OCI-LY7 (cell line): ENCODE measurements at regions not wholly inside any gene's neighbourhood (a gene's known extent, or its start where the extent isn't known, plus 50 kb on each side); places are given as distances from the start of the nearest gene placed in this dataset.
"Not testable (repeated sequence)": the region's sequence is repeated elsewhere in the genome, so short reads cannot be mapped to it uniquely, and the experiment has no call there.

Experiments
- BruUV-seq: library from RNA; stranded (reverse); fragments of 400-500 nt; replicated peaks from 2 replicates; lab custom pipeline; 2021; lab: Mats Ljungman, UMichigan
- CTCF ChIA-PET: fragments of 300-600 bp; sonication (Branson Sonifier 250); formaldehyde crosslinking; loops from one replicate; lab custom pipeline; 2022; ENCODE audit warnings: antibody characterized with exemption; ENCODE audit not compliant: unreplicated experiment; lab: Charles Lee
- POLR2A ChIA-PET: fragments of 300-600 bp; sonication (Branson Sonifier 250); formaldehyde crosslinking; loops from one replicate; lab custom pipeline; 2022; ENCODE audit warnings: antibody characterized with exemption; lab: Charles Lee
- DNase-seq: peaks from one replicate; pipeline ENCODE4 v3.0.0-alpha.2; 2015; ENCODE audit warnings: low spot score
- H2AFZ ChIP-seq: fragments of 200-600 bp; sonication (generic), shearing (Covaris generic); 2 replicates; pipeline ENCODE4 v1.6.1; 2014; ENCODE audit warnings: mild to moderate bottlenecking, antibody characterized with exemption, low read length, moderate library complexity
- H3K27ac ChIP-seq: fragments of 200-600 bp; sonication (generic); 2 replicates; pipeline ENCODE4 v1.5.1; 2014; ENCODE audit warnings: mixed run types, low read depth, mild to moderate bottlenecking, moderate library complexity, low read length, inconsistent platforms; ENCODE audit not compliant: poor library complexity, severe bottlenecking
- H3K36me3 ChIP-seq: fragments of 200-600 bp; sonication (generic); 2 replicates; pipeline ENCODE4 v1.6.1; 2014; ENCODE audit warnings: mild to moderate bottlenecking, antibody characterized with exemption, low read length, moderate library complexity, mixed read lengths; ENCODE audit not compliant: insufficient read depth
- H3K4me1 ChIP-seq: fragments of 200-600 bp; sonication (generic); 2 replicates; pipeline ENCODE4 v1.5.1; 2014; ENCODE audit warnings: mild to moderate bottlenecking, low read length; ENCODE audit not compliant: insufficient read depth, poor library complexity, severe bottlenecking
- H3K4me2 ChIP-seq: fragments of 200-600 bp; sonication (generic); 2 replicates; pipeline ENCODE4 v1.6.1; 2014; ENCODE audit warnings: mild to moderate bottlenecking, low read length
- H3K4me3 ChIP-seq: fragments of 200-600 bp; sonication (generic); 2 replicates; pipeline ENCODE4 v1.5.1; 2014; ENCODE audit warnings: mild to moderate bottlenecking, low read depth, low read length; ENCODE audit not compliant: poor library complexity, severe bottlenecking
- H3K79me2 ChIP-seq: fragments of 200-600 bp; sonication (generic); 2 replicates; pipeline ENCODE4 v1.6.1; 2016; ENCODE audit warnings: low read depth, mild to moderate bottlenecking, low read length, moderate library complexity, mixed read lengths; ENCODE audit not compliant: insufficient read depth
- H3K9me2 ChIP-seq: fragments of 200-600 bp; sonication (generic); 2 replicates; pipeline ENCODE4 v1.6.1; 2016; ENCODE audit warnings: mild to moderate bottlenecking, low read length, mixed read lengths; ENCODE audit not compliant: insufficient read depth
- H3K9me3 ChIP-seq: fragments of 200-600 bp; sonication (generic); 2 replicates; pipeline ENCODE4 v1.6.1; 2014; ENCODE audit warnings: mild to moderate bottlenecking, mixed run types, low read length, mixed read lengths
- H4K20me1 ChIP-seq: fragments of 200-600 bp; sonication (generic); 2 replicates; pipeline ENCODE4 v1.6.1; 2014; ENCODE audit warnings: mild to moderate bottlenecking, antibody characterized with exemption, low read length, moderate library complexity, mixed read lengths; ENCODE audit not compliant: insufficient read depth
- CTCF ChIP-seq: fragments of 200-600 bp; sonication (generic); conservative IDR thresholded peaks from 2 replicates; pipeline ENCODE4 v1.5.1; 2014; ENCODE audit warnings: mild to moderate bottlenecking, antibody characterized with exemption, low read length, moderate library complexity, mixed read lengths
- EZH2phosphoT487 ChIP-seq: fragments of 200-600 bp; sonication (generic); IDR thresholded peaks from 2 replicates; pipeline ENCODE4 v1.6.1; 2018; ENCODE audit warnings: low read depth, borderline replicate concordance, mild to moderate bottlenecking, mixed run types, antibody characterized with exemption, low read length, moderate library complexity, mixed read lengths
- intact Hi-C: fragments of 100-400 bp; cut with micrococcal nuclease; formaldehyde crosslinking; loops from one replicate; pipeline ENCODE4 v1.10.0; 2022; ENCODE audit not compliant: unreplicated experiment

GRCh38 chr5:121090822-121091221, 626.7 kb downstream of the PRR16 start:
- TF ChIP-seq CTCF (no peak), EZH2phosphoT487 (no peak)
- H3K9me2 ChIP-seq: no peaks in the 10 kb centered on the region
- no peak overlapping the region for H3K4me2 ChIP-seq
- POLR2A ChIA-PET: no interaction called here
- H3K4me3 ChIP-seq: no peak overlapping the region
- CTCF ChIA-PET: no interaction called here
- no peaks in the 10 kb centered on the region for H4K20me1 ChIP-seq
- no peaks in the 10 kb centered on the region for H3K4me1 ChIP-seq
- H3K36me3 ChIP-seq: no peaks in the 10 kb centered on the region
- H3K79me2 ChIP-seq: no peaks in the 10 kb centered on the region
- intact Hi-C loops: no loop called here
- DNase-seq: no peak
- H3K27ac ChIP-seq: no peak overlapping the region
- H3K9me3 ChIP-seq: no peaks in the 10 kb centered on the region
- H2AFZ ChIP-seq: no peak overlapping the region
- no TSS peak for BruUV-seq

GRCh38 chr5:121100931-121101330, 636.8 kb downstream of the PRR16 start:
- Histone ChIP-seq H3K9me2 (0 out of 2 replicates have a peak, but pooled peaks cover 5% of the 10 kb centered on the region), H3K4me2 (no peak overlapping the region), H2AFZ (no peak overlapping the region), H3K9me3 (no peaks in the 10 kb centered on the region), H3K27ac (no peak overlapping the region), H4K20me1 (no peaks in the 10 kb centered on the region), H3K4me1 (no peaks in the 10 kb centered on the region), H3K4me3 (no peak overlapping the region), H3K36me3 (no peaks in the 10 kb centered on the region), H3K79me2 (no peaks in the 10 kb centered on the region)
- no peak for DNase-seq
- BruUV-seq: no TSS peak
- POLR2A ChIA-PET: no interaction called here
- intact Hi-C loops: no loop called here
- TF ChIP-seq EZH2phosphoT487: no peak
- no peak for TF ChIP-seq CTCF
- CTCF ChIA-PET: no interaction called here

- TF ChIP-seq EZH2phosphoT487 (no peak), CTCF (no peak)
Measured at GRCh38 chr5:121105921-121106320, 641.8 kb downstream of the PRR16 start.

GRCh38 chr5:121106721-121107690, 642.9 kb downstream of the PRR16 start:
- CTCF ChIA-PET, H3K79me2 ChIP-seq, H3K9me3 ChIP-seq, BruUV-seq, H3K4me3 ChIP-seq, H3K4me2 ChIP-seq, H4K20me1 ChIP-seq, H2AFZ ChIP-seq, H3K4me1 ChIP-seq, DNase-seq, H3K9me2 ChIP-seq, H3K27ac ChIP-seq, intact Hi-C loops, H3K36me3 ChIP-seq: not testable (repeated sequence)
- POLR2A ChIA-PET: interaction anchor here (0.6 kb wide), 1 partner anchor 253 kb away, joined by 3 read pairs; no protein-coding TSS in a partner anchor

More at GRCh38 chr5:121105921-121106320, 641.8 kb downstream of the PRR16 start:
- H3K4me1 ChIP-seq: no peaks in the 10 kb centered on the region
- intact Hi-C loops: no loop called here
- BruUV-seq: no TSS peak
- no peaks in the 10 kb centered on the region for H3K79me2 ChIP-seq
- ChIA-PET POLR2A (interaction anchor here (0.7 kb wide), 1 partner anchor 405 kb away, joined by 3 read pairs; no protein-coding TSS in a partner anchor), CTCF (no interaction called here)
- no peak overlapping the region for H3K27ac ChIP-seq
- H3K36me3 ChIP-seq: no peaks in the 10 kb centered on the region
- no peak overlapping the region for H3K4me3 ChIP-seq
- no peak for DNase-seq
- no peaks in the 10 kb centered on the region for H4K20me1 ChIP-seq
- no peaks in the 10 kb centered on the region for H3K9me3 ChIP-seq
- no peak overlapping the region for H2AFZ ChIP-seq
- H3K9me2 ChIP-seq: no peaks in the 10 kb centered on the region
- H3K4me2 ChIP-seq: no peak overlapping the region
